C4-2B (cell line): ENCODE measurements at regions not wholly inside any gene's neighbourhood (a gene's known extent, or its start where the extent isn't known, plus 50 kb on each side); places are given as distances from the start of the nearest gene placed in this dataset.
"Not testable (repeated sequence)": the region's sequence is repeated elsewhere in the genome, so short reads cannot be mapped to it uniquely, and the experiment has no call there.

Experiments
- H3K27ac ChIP-seq: fragments of 450-650 bp; 2 replicates; pipeline ENCODE4 v1.5.1; 2017
- CTCF ChIP-seq: fragments of 450-650 bp; conservative IDR thresholded peaks from 2 replicates; pipeline ENCODE4 v1.5.1; 2017; ENCODE audit warnings: mild to moderate bottlenecking
- ZFX ChIP-seq: fragments of 450-650 bp; IDR thresholded peaks from 2 replicates; pipeline ENCODE4 v1.6.1; 2017

GRCh38 chr3:127070776-127071175 is 87.9 kb downstream of the PLXNA1 start:
- no peak overlapping the region for H3K27ac ChIP-seq

DNA sequence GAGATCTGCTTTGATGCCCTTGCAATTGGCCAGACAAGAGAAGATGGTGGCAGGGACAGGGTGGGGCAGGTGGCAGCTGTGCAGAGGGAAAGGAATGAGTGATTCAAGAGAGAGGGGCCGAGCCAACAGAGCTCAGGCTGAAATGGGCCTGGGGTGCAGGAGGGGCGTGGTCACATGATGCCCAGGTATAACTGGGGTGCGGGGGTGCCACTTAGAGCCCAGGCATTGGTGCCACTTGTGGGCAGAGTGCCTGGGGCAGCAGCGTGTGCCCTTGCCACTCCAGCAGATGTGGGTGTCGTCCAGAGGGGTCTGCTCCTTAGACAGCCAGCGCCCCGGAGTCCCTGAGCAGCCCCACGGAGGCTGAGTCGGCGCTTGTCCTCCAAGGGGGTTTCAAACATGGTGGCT is 88.7 kb downstream of the PLXNA1 start:
- no peak overlapping the region for H3K27ac ChIP-seq
- TF ChIP-seq ZFX (no peak), CTCF (no peak)

More at GRCh38 chr3:127070776-127071175, 87.9 kb downstream of the PLXNA1 start:
- TF ChIP-seq ZFX (no peak), CTCF (no peak)

DNA sequence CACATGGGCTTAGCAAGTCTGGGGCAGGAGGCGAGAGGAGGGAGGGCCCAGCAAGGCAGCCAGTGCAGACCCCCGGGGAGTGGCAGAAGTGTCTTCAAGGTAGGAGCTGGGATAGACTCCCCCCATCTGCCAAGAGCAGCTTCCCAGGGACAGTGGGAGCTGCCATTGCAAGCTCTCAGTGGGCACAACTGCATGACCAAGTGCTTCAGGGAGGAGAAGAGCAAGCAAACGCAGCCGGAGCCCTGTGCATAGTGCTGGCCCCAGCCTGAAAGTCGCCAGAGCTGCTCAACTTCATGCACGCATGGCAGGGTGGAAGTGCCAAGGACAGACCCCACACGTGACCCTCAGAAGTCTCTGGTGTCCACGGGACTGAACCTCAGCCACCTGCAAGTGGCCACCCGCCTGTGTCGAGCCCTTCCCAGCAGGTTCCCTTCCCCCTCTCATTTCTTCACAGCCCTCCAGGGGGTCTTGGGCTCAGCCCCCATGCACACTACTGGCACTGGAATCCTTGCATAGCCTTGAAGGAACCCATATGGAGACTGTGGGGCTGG is 89.4 kb downstream of the PLXNA1 start:
- no peak overlapping the region for H3K27ac ChIP-seq

GRCh38 chr3:127072971-127073783 is 90.3 kb downstream of the PLXNA1 start:
- TF ChIP-seq ZFX (no peak), CTCF (no peak)
- no peak overlapping the region for H3K27ac ChIP-seq

More for the DNA sequence above, 89.4 kb downstream of the PLXNA1 start:
- no peak for TF ChIP-seq CTCF
- no peak for TF ChIP-seq ZFX

- no peak for TF ChIP-seq CTCF
- peak overlapping the region; percentile 2; the same call in 1 of the 2 replicates for H3K27ac ChIP-seq
These were observed 91.3 kb downstream of the PLXNA1 start for GRCh38 chr3:127073941-127074820.

DNA sequence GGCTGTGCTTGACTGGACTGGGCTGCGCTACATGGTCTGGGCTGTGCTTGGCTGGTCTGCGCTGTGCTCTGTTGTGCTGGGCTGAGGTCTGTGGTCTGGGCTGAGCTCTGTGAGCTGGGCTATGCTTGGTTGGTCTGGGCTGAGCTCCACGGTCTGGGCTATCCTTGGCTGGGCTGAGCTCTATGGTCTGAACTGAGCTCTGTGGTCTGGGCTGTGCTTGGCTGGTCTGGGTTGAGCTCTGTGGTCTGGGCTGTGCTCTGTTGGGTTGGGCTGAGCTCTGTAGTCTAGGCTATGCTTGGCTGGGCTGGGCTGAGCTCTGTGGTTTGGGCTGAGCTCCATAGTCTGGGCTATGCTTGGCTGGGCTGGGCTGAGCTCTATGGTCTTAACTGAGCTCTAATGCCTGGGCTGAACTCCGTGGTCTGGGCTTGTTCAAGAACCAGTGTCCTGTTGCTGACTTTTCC is 92.0 kb downstream of the PLXNA1 start:
- peak overlapping the region; percentile 2; the same call in 1 of the 2 replicates for H3K27ac ChIP-seq
- TF ChIP-seq CTCF (no peak), ZFX (no peak)

DNA sequence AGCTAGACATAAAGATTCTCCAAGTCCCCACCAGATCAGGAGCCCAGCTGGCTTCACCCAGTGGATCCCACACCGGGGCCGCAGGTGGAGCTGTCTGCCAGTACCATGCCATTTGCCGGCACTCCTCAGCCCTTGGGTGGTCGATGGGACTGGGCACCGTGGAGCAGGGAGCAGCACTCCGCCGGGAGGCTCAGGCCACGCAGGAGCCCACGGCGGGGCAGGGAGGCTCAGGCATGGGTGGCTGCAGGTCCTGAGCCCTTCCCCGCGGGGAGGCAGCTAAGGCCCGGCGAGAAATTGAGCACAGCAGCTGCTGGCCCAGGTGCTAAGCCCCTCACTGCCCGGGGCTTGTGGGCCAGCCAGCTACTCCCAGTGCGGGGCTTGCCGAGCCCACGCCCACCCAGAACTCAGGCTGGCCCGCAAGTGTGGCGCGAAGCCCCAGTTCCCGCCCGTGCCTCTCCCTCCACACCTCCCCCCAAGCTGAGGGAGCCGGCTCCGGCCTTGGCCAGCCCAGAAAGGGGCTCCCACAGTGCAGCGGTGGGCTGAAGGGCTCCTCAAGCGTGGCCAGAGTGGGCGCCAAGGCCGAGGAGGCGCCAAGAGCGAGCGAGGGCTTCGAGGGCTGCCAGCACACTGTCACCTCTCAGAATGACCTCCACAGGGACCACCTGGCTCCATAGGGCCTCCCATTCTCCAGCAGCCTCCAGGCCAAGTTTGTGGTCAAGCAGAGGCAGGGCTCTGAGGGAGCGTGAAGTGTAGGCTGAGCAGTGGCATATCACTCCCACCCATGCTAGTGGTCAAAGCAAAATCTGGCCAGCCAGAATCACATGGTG is 93.5 kb downstream of the PLXNA1 start:
- not testable (repeated sequence) for H3K27ac ChIP-seq
